Peyer's patch (tissue), 4 donors: ENCODE measurements at regions not wholly inside any gene's neighbourhood (a gene's known extent, or its start where the extent isn't known, plus 50 kb on each side); places are given as distances from the start of the nearest gene placed in this dataset.

Experiments
- CTCF ChIP-seq, 6 experiments: fragments of 450-650 bp in 4 of 6; fragments of 200-600 bp in 2 of 6; sonication (generic) in 1 of 6; IDR thresholded peaks; one replicate each; pipeline ENCODE4 v1.5.1; 2017 to 2019; ENCODE audit warnings: antibody characterized with exemption in 6 of 6, mild to moderate bottlenecking in 3 of 6, moderate library complexity in 1 of 6
- POLR2A ChIP-seq, 2 donors: fragments of 450-650 bp; IDR thresholded peaks; one replicate each; pipeline ENCODE4 v1.5.1; 2017; ENCODE audit warnings: antibody characterized with exemption in 2 of 2, mild to moderate bottlenecking in 2 of 2, moderate library complexity in 2 of 2

GRCh38 chr4:129645461-129645860 is 549.5 kb downstream of the C4orf33 start:
- TF ChIP-seq POLR2A (IDR thresholded peaks at IDR 0.05) (no peak), CTCF (IDR thresholded peaks at IDR 0.05) (no peak)
